MM.1S (cell line): ENCODE measurements at regions not wholly inside any gene's neighbourhood (a gene's known extent, or its start where the extent isn't known, plus 50 kb on each side); places are given as distances from the start of the nearest gene placed in this dataset.

Source experiments
- CTCF ChIP-seq: fragments of 300-600 bp; sonication (generic); IDR thresholded peaks from 2 replicates; pipeline ENCODE4 v1.5.1; 2016; ENCODE audit warnings: antibody characterized with exemption, low read length, mixed read lengths
- EZH2 ChIP-seq: fragments of 300-600 bp; sonication (generic); optimal IDR thresholded peaks from 2 replicates; pipeline ENCODE3; 2017; ENCODE audit warnings: low read depth, mild to moderate bottlenecking, antibody characterized with exemption, low read length, mixed read lengths

GRCh38 chr1:214762902-214763301, 159.9 kb downstream of the CENPF start:
- no peak for TF ChIP-seq EZH2
- no peak for TF ChIP-seq CTCF
